Mesendoderm (in vitro differentiated cells): ENCODE measurements at regions not wholly inside any gene's neighbourhood (a gene's known extent, or its start where the extent isn't known, plus 50 kb on each side); places are given as distances from the start of the nearest gene placed in this dataset.

ENCODE experiments used
- DNase-seq: peaks from one replicate; pipeline ENCODE4 v3.0.0; 2013
- H2AK5ac ChIP-seq: 2 replicates; pipeline ENCODE4 v1.6.1; 2013; ENCODE audit warnings: low read length, inconsistent platforms
- H2BK120ac ChIP-seq: 2 replicates; pipeline ENCODE4 v1.6.1; 2013; ENCODE audit warnings: low read depth, mild to moderate bottlenecking, low read length, moderate library complexity, mixed read lengths
- H2BK15ac ChIP-seq: replicated peaks from 2 replicates; pipeline ENCODE4 v1.6.1; 2013; ENCODE audit warnings: low read depth, mild to moderate bottlenecking, moderate library complexity
- H2BK5ac ChIP-seq: 2 replicates; pipeline ENCODE4 v1.6.1; 2013; ENCODE audit warnings: low read length, inconsistent platforms
- H3K18ac ChIP-seq: 2 replicates; pipeline ENCODE4 v1.6.1; 2013; ENCODE audit warnings: mild to moderate bottlenecking, low read length, mixed read lengths
- H3K23ac ChIP-seq: one replicate; pipeline ENCODE4 v1.6.1; 2013; ENCODE audit warnings: low read length
- H3K27ac ChIP-seq: 2 replicates; pipeline ENCODE4 v1.5.1; 2013; ENCODE audit warnings: low read depth, mild to moderate bottlenecking, inconsistent platforms, low read length, moderate library complexity
- H3K27me3 ChIP-seq: 2 replicates; pipeline ENCODE4 v1.6.1; 2013; ENCODE audit warnings: low read length, control low read depth, mild to moderate bottlenecking, inconsistent platforms; ENCODE audit not compliant: insufficient read depth, poor library complexity
- H3K36me3 ChIP-seq: 2 replicates; pipeline ENCODE4 v1.6.1; 2013; ENCODE audit warnings: low read length, inconsistent platforms; ENCODE audit not compliant: control insufficient read depth, insufficient read depth
- H3K4ac ChIP-seq: one replicate; pipeline ENCODE4 v1.6.1; 2013; ENCODE audit warnings: low read depth, mild to moderate bottlenecking, low read length, moderate library complexity
- H3K4me1 ChIP-seq: 2 replicates; pipeline ENCODE4 v1.6.1; 2013; ENCODE audit warnings: low read depth, low read length, inconsistent platforms; ENCODE audit not compliant: control insufficient read depth
- H3K4me2 ChIP-seq: 2 replicates; pipeline ENCODE4 v1.6.1; 2013; ENCODE audit warnings: low read length
- H3K4me3 ChIP-seq: 2 replicates; pipeline ENCODE4 v1.5.1; 2013; ENCODE audit warnings: mild to moderate bottlenecking, low read length
- H3K56ac ChIP-seq: one replicate; pipeline ENCODE4 v1.6.1; 2013; ENCODE audit warnings: low read length
- H3K79me1 ChIP-seq: 2 replicates; pipeline ENCODE4 v1.6.1; 2013; ENCODE audit warnings: low read length, inconsistent platforms
- H3K79me2 ChIP-seq: 2 replicates; pipeline ENCODE4 v1.6.1; 2013; ENCODE audit warnings: mild to moderate bottlenecking, low read length; ENCODE audit not compliant: control insufficient read depth, insufficient read depth
- H3K9ac ChIP-seq: 2 replicates; pipeline ENCODE4 v1.6.1; 2013; ENCODE audit warnings: low read length, inconsistent platforms
- H4K5ac ChIP-seq: one replicate; pipeline ENCODE4 v1.6.1; 2013; ENCODE audit warnings: low read length
- H4K8ac ChIP-seq: one replicate; pipeline ENCODE4 v1.6.1; 2013; ENCODE audit warnings: low read depth, mild to moderate bottlenecking, control low read depth, low read length, moderate library complexity
- WGBS: extraction: QIAGEN DNeasy Blood & Tissue Kit; methylation state at CpG from one replicate; pipeline ENCODE4 v1.1.7; 2013; ENCODE audit warnings: low lambda C conversion rate, missing lambda C conversion rate; ENCODE audit not compliant: insufficient coverage; ENCODE audit errors: extremely low coverage; 5-methylcytosine and 5-hydroxymethylcytosine counted together

GRCh38 chr6:149209871-149210775 lies 107.4 kb upstream of the TAB2 start:
- Histone ChIP-seq H4K8ac (no peak overlapping the region), H3K27me3 (no peaks in the 10 kb centered on the region), H3K9ac (no peak overlapping the region), H3K23ac (no peak overlapping the region), H2AK5ac (no peak overlapping the region), H3K36me3 (no peaks in the 10 kb centered on the region), H2BK15ac (no peak overlapping the region), H3K4me3 (no peak overlapping the region), H3K79me2 (no peaks in the 10 kb centered on the region), H3K4ac (no peak overlapping the region), H3K56ac (no peak overlapping the region), H2BK5ac (no peak overlapping the region), H3K4me2 (no peak overlapping the region), H3K79me1 (no peaks in the 10 kb centered on the region), H4K5ac (no peak overlapping the region), H3K18ac (no peak overlapping the region), H2BK120ac (no peak overlapping the region), H3K27ac (no peak overlapping the region), H3K4me1 (no peaks in the 10 kb centered on the region)
- no CpG with 5 or more reads among the region's 2 CpGs for WGBS
- no peak for DNase-seq

DNA sequence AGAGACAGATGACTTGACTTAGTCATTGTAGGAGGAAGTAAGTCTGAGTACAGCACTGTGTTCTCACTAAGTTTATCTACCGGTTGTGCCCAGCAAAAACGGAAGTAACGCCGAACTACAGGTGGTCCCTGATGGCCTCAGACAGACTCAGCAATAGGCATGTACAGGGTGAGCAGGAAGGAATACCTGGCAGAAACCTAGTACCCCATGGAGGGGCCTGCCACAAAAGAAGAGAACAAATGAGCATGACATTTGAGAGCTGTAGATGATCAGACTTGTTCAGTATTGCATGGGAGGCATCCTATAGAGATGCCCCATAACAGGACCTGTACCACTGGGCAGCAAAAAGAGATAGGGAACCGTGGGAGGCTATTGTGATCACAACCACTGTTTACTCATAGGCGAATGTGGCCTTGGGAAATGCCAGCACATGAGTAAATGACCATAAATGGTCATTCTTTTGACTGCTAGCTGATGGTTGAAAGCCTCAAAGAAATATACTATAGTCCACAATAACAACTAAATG lies 106.4 kb upstream of the TAB2 start:
- no peak overlapping the region for H3K27ac ChIP-seq

DNA sequence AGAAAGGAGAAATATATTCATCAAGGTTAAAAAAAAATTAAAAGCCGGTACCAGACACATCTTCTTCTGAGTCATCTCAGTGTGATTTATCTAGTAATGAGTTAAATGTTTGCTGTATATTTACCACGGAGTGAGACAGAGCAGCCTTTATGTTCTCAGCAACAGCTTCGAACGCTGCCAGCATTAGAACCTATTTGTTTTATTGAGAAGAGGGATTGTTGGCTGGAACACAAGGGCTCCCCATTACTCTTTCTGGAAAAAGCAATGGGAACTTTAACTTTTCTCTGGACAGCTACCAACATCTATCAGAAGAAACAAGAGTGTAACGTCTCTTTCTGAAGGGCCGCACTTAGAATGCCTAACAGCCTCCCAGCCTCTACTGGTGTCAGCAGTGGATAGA lies 105.3 kb upstream of the TAB2 start:
- H3K23ac ChIP-seq, result no peak overlapping the region
- H3K79me1 ChIP-seq, result no peaks in the 10 kb centered on the region
- no peak overlapping the region for H3K18ac ChIP-seq
- H3K4ac ChIP-seq, result no peak overlapping the region
- no peak overlapping the region for H2AK5ac ChIP-seq
- no peak overlapping the region for H3K56ac ChIP-seq
- no peak overlapping the region for H2BK5ac ChIP-seq
- no peak overlapping the region for H2BK15ac ChIP-seq
- no CpG with 5 or more reads among the region's 6 CpGs for WGBS
- H3K27ac ChIP-seq, result no peak overlapping the region
- no peak overlapping the region for H4K5ac ChIP-seq
- H3K36me3 ChIP-seq, result no peaks in the 10 kb centered on the region
- H3K4me3 ChIP-seq, result no peak overlapping the region
- no peak for DNase-seq
- no peak overlapping the region for H2BK120ac ChIP-seq
- no peaks in the 10 kb centered on the region for H3K79me2 ChIP-seq
- no peak overlapping the region for H4K8ac ChIP-seq
- H3K4me1 ChIP-seq, result no peaks in the 10 kb centered on the region
- no peaks in the 10 kb centered on the region for H3K27me3 ChIP-seq
- H3K9ac ChIP-seq, result no peak overlapping the region
- no peak overlapping the region for H3K4me2 ChIP-seq

More for the DNA sequence above, 106.4 kb upstream of the TAB2 start:
- WGBS, result no CpG with 5 or more reads among the region's 6 CpGs
- H3K18ac ChIP-seq, result no peak overlapping the region
- H3K56ac ChIP-seq, result no peak overlapping the region
- no peak overlapping the region for H2AK5ac ChIP-seq
- no peak overlapping the region for H2BK120ac ChIP-seq
- H3K27me3 ChIP-seq, result no peaks in the 10 kb centered on the region
- H3K4me2 ChIP-seq, result no peak overlapping the region
- no peak overlapping the region for H2BK5ac ChIP-seq
- no peak overlapping the region for H4K5ac ChIP-seq
- H2BK15ac ChIP-seq, result no peak overlapping the region
- no peaks in the 10 kb centered on the region for H3K4me1 ChIP-seq
- no peaks in the 10 kb centered on the region for H3K79me1 ChIP-seq
- no peaks in the 10 kb centered on the region for H3K36me3 ChIP-seq
- no peak overlapping the region for H3K4me3 ChIP-seq
- no peak overlapping the region for H3K9ac ChIP-seq
- no peak overlapping the region for H3K4ac ChIP-seq
- DNase-seq, result no peak
- H4K8ac ChIP-seq, result no peak overlapping the region
- H3K79me2 ChIP-seq, result no peaks in the 10 kb centered on the region
- no peak overlapping the region for H3K23ac ChIP-seq

DNA sequence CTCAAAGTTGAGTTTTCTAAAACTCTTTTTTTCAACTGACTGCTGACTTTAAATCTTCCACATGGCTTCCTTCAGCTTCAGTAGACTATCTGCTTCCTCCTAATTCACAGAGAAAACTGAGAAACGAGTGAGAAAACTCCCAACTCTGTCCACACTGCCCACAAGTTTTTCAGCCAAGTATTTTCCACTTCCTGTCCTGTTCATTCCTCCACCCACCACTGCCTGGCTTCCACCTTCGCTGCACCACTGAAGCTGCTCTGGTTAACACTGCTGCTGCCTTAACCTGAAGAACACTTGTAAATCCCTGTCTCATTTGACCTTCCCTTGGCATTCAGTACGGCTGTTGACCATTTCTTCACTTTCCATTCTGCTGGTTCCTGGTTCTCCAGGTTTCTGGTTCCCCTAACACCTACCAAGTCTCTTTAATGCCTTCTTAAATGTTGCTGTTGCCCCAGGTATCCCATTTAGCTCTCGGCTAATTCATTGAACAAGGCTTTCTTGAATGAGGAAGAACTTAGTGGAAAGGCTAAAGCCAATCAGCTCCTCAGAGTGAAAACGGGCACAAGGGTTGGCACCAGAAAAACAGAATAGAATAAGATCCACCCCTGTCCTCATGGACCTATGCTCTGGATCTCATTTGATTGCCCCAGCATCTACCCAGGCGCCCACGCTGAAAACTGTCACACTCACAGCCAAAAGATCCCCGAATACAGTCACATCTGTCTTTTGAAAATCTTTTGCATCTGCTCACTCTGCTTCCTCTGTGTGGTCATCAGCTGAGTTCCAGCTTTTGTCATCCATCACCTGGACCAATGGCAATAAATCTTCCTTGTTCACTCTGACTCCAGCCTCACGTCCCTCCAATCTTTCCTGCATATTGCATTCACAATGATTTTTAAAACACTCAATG lies 104.4 kb upstream of the TAB2 start:
- H3K9ac ChIP-seq, result no peak overlapping the region
- H2BK5ac ChIP-seq, result no peak overlapping the region
- H4K5ac ChIP-seq, result no peak overlapping the region
- H2AK5ac ChIP-seq, result no peak overlapping the region
- no peak overlapping the region for H3K56ac ChIP-seq
- H3K4me2 ChIP-seq, result no peak overlapping the region
- H2BK15ac ChIP-seq, result no peak overlapping the region
- no peak overlapping the region for H4K8ac ChIP-seq
- no peaks in the 10 kb centered on the region for H3K79me1 ChIP-seq
- H3K4me3 ChIP-seq, result no peak overlapping the region
- WGBS, result no CpG with 5 or more reads among the region's 9 CpGs
- no peaks in the 10 kb centered on the region for H3K4me1 ChIP-seq
- DNase-seq, result no peak
- H3K27ac ChIP-seq, result no peak overlapping the region
- H3K79me2 ChIP-seq, result no peaks in the 10 kb centered on the region
- H3K23ac ChIP-seq, result no peak overlapping the region
- no peak overlapping the region for H2BK120ac ChIP-seq
- no peaks in the 10 kb centered on the region for H3K27me3 ChIP-seq
- no peaks in the 10 kb centered on the region for H3K36me3 ChIP-seq
- no peak overlapping the region for H3K4ac ChIP-seq
- no peak overlapping the region for H3K18ac ChIP-seq

GRCh38 chr6:149213829-149214228 lies 103.7 kb upstream of the TAB2 start:
- no peak overlapping the region for H4K8ac ChIP-seq
- H3K4ac ChIP-seq, result no peak overlapping the region
- H4K5ac ChIP-seq, result no peak overlapping the region
- WGBS, result no CpG with 5 or more reads among the region's 4 CpGs
- no peak overlapping the region for H3K4me2 ChIP-seq
- no peak overlapping the region for H3K9ac ChIP-seq
- no peak overlapping the region for H3K27ac ChIP-seq
- H2BK15ac ChIP-seq, result no peak overlapping the region
- H3K23ac ChIP-seq, result no peak overlapping the region
- H3K56ac ChIP-seq, result no peak overlapping the region
- H2BK5ac ChIP-seq, result no peak overlapping the region
- H3K27me3 ChIP-seq, result no peaks in the 10 kb centered on the region
- no peak overlapping the region for H3K4me3 ChIP-seq
- no peaks in the 10 kb centered on the region for H3K79me1 ChIP-seq
- DNase-seq, result no peak
- H3K4me1 ChIP-seq, result no peaks in the 10 kb centered on the region
- no peaks in the 10 kb centered on the region for H3K79me2 ChIP-seq
- H3K18ac ChIP-seq, result no peak overlapping the region
- no peak overlapping the region for H2BK120ac ChIP-seq
- no peaks in the 10 kb centered on the region for H3K36me3 ChIP-seq
- no peak overlapping the region for H2AK5ac ChIP-seq
